ENCODE measurements at regions not wholly inside any gene's neighbourhood (a gene's known extent, or its start where the extent isn't known, plus 50 kb on each side); places are given as distances from the start of the nearest gene placed in this dataset.

- DNase-seq (ENCODE audit: low read depth): no peak
These were observed 60.6 kb upstream of the FRMD4A start for GRCh38 chr10:14391342-14391741.

- no peak for DNase-seq (ENCODE audit: low read depth)
These were observed 59.4 kb upstream of the FRMD4A start for GRCh38 chr10:14389981-14390590.

- DNase-seq (ENCODE audit: low read depth): no peak
These were observed 55.2 kb upstream of the FRMD4A start for GRCh38 chr10:14385596-14386593.

- DNase-seq (ENCODE audit: low read depth): no peak
These were observed 54.2 kb upstream of the FRMD4A start for GRCh38 chr10:14384915-14385314.

- no peak for DNase-seq (ENCODE audit: low read depth)
These were observed 53.5 kb upstream of the FRMD4A start for GRCh38 chr10:14384116-14384730.

GRCh38 chr10:14383266-14383665, 52.5 kb upstream of the FRMD4A start:
- no peak for DNase-seq (ENCODE audit: low read depth)

- DNase-seq (ENCODE audit: low read depth): no peak
These were observed 51.8 kb upstream of the FRMD4A start for GRCh38 chr10:14382531-14382930.

- DNase-seq (ENCODE audit: low read depth): peak; percentile 4
These were observed 51.3 kb upstream of the FRMD4A start for GRCh38 chr10:14382022-14382421.

GRCh38 chr10:14381475-14381874, 50.8 kb upstream of the FRMD4A start:
- DNase-seq (ENCODE audit: low read depth): no peak

GRCh38 chr10:14380746-14381145, 50.0 kb upstream of the FRMD4A start:
- DNase-seq (ENCODE audit: low read depth): no peak
